HepG2 (cell line): ENCODE measurements at regions not wholly inside any gene's neighbourhood (a gene's known extent, or its start where the extent isn't known, plus 50 kb on each side); places are given as distances from the start of the nearest gene placed in this dataset.

Experiments used
- ATAC-seq: fragments of 200-7000 bp; cut with Tn5 transposase; 3 replicates; pipeline ENCODE4 v1.9.1; 2020; ENCODE audit warnings: mild to moderate bottlenecking, moderate library complexity
- BruUV-seq: library from RNA; stranded (reverse); fragments of 400-500 nt; replicated peaks from 2 replicates; lab custom pipeline; 2021; lab: Mats Ljungman, UMichigan
- CTCF ChIA-PET: fragments of 300-600 bp; formaldehyde crosslinking; extraction: SDS; loops from one replicate; lab custom pipeline; 2021; ENCODE audit warnings: low total read pairs, inconsistent platforms, low intra/inter-chr PET ratio; lab: Yijun Ruan, JAX
- POLR2A ChIA-PET: fragments of 350-600 bp; sonication (Branson Sonifier 250); formaldehyde crosslinking; loops from one replicate; lab custom pipeline; 2020; ENCODE audit warnings: antibody characterized with exemption, inconsistent platforms; lab: Yijun Ruan, JAX
- DNase-seq: peaks from one replicate; pipeline ENCODE4 v3.0.0-alpha.2; 2015; ENCODE audit warnings: low spot score
- FAIRE-seq: peaks from 3 replicates; lab custom pipeline; 2011; peaks lifted over from hg19 to GRCh38; lab: Jason Lieb, UNC
- H2AFZ ChIP-seq: one replicate; pipeline ENCODE4 v1.6.1; 2011; ENCODE audit warnings: low read length, inconsistent platforms
- H3K27ac ChIP-seq: fragments of 300-600 bp; 3 replicates; pipeline ENCODE4 v1.8.0; 2011; ENCODE audit warnings: mixed run types, mild to moderate bottlenecking, mixed read lengths, low read length, inconsistent platforms; ENCODE audit not compliant: insufficient read depth; ENCODE audit errors: extremely low read length
- H3K27me3 ChIP-seq, 2 experiments: fragments of 200-600 bp in 1 of 2; 2 replicates in 1 of 2; 3 replicates in 1 of 2; pipeline versions ENCODE4 v1.6.0 to v1.8.0; 2011; ENCODE audit warnings: low read length in 2 of 2, mild to moderate bottlenecking in 2 of 2, moderate library complexity in 2 of 2, inconsistent platforms in 1 of 2; ENCODE audit not compliant: insufficient read depth in 2 of 2, control insufficient read depth in 1 of 2
- H3K36me3 ChIP-seq, 2 experiments: fragments of 200-600 bp in 1 of 2; replicated peaks in 1 of 2; 2 replicates in 1 of 2; 3 replicates in 1 of 2; pipeline versions ENCODE4 v1.5.1 to v1.8.0; 2011; ENCODE audit warnings: low read length in 2 of 2, inconsistent platforms in 1 of 2; ENCODE audit not compliant: insufficient read depth in 2 of 2, control insufficient read depth in 1 of 2
- H3K4me1 ChIP-seq: 2 replicates; pipeline ENCODE4 v1.5.1; 2012; ENCODE audit warnings: low read length, inconsistent platforms; ENCODE audit not compliant: insufficient read depth
- H3K4me2 ChIP-seq: 2 replicates; pipeline ENCODE4 v1.6.0; 2011; ENCODE audit warnings: low read depth, low read length, inconsistent platforms
- H3K4me3 ChIP-seq, 3 experiments: fragments of 200-600 bp in 1 of 3; sonication (generic), shearing (Covaris generic) in 1 of 3; replicated peaks in 1 of 3; 2 replicates each; pipeline ENCODE4 v1.5.1; 2011 to 2016; ENCODE audit warnings: low read length in 3 of 3, inconsistent platforms in 2 of 3, low read depth in 2 of 3, mild to moderate bottlenecking in 2 of 3, control low read depth in 1 of 3, mixed read lengths in 1 of 3; ENCODE audit not compliant: insufficient read depth in 1 of 3
- H3K79me2 ChIP-seq: one replicate; pipeline ENCODE4 v1.6.1; 2011; ENCODE audit warnings: low read length, inconsistent platforms; ENCODE audit not compliant: insufficient read depth
- H3K9ac ChIP-seq: 2 replicates; pipeline ENCODE4 v1.6.0; 2011; ENCODE audit warnings: mild to moderate bottlenecking, low read depth, low read length, inconsistent platforms; ENCODE audit not compliant: insufficient read depth
- H3K9me3 ChIP-seq: 2 replicates; pipeline ENCODE4 v1.5.1; 2012; ENCODE audit warnings: mild to moderate bottlenecking, low read length
- H4K20me1 ChIP-seq: 2 replicates; pipeline ENCODE4 v1.6.0; 2011; ENCODE audit warnings: inconsistent platforms, mild to moderate bottlenecking, low read length, moderate library complexity; ENCODE audit not compliant: insufficient read depth
- KDM2A ChIP-seq: sonication (generic); formaldehyde crosslinking; IDR thresholded peaks from 2 replicates; pipeline ENCODE4 v1.4.0; 2020; ENCODE audit warnings: low read depth, missing genetic modification reagents, borderline replicate concordance
- NONO ChIP-seq, 2 experiments: fragments of 450-650 bp in 1 of 2; sonication (generic) in 1 of 2; formaldehyde crosslinking in 1 of 2; IDR thresholded peaks in 1 of 2; conservative IDR thresholded peaks in 1 of 2; 2 replicates each; pipeline versions ENCODE4 v1.6.1 to v1.8.0; 2017 to 2022; ENCODE audit warnings: mild to moderate bottlenecking in 1 of 2, missing genetic modification reagents in 1 of 2, moderate library complexity in 1 of 2
- TCF7L2 ChIP-seq: IDR thresholded peaks from 2 replicates; pipeline ENCODE4 v1.6.1; 2011; ENCODE audit warnings: mild to moderate bottlenecking, low read depth, low read length, moderate library complexity
- ZBTB43 ChIP-seq: sonication (generic); formaldehyde crosslinking; conservative IDR thresholded peaks from 2 replicates; pipeline ENCODE4 v1.4.0; 2020; ENCODE audit warnings: missing genetic modification reagents
- ZNF331 ChIP-seq: sonication (generic); formaldehyde crosslinking; IDR thresholded peaks from 2 replicates; pipeline ENCODE4 v1.4.0; 2020; ENCODE audit warnings: missing genetic modification reagents
- ZNF501 ChIP-seq: sonication (generic); formaldehyde crosslinking; IDR thresholded peaks from 2 replicates; pipeline ENCODE4 v1.5.1; 2020; ENCODE audit warnings: mild to moderate bottlenecking, moderate library complexity, missing genetic modification reagents
- WGBS: methylation state at CpG from one replicate; pipeline ENCODE4 v1.1.6; 2017; ENCODE audit warnings: low lambda C conversion rate; 5-methylcytosine and 5-hydroxymethylcytosine counted together
- in situ Hi-C: cut with HindIII; loops from 2 replicates; pipeline ENCODE4 v1.10.0; 2017; ENCODE audit warnings: low pct_unique_long_range_greater_than_20kb; ENCODE audit not compliant: extremely low pct_ligation_motif_present
- intact Hi-C: fragments of 100-400 bp; cut with micrococcal nuclease; formaldehyde crosslinking; loops from one replicate; pipeline ENCODE4 v1.10.0; 2022; ENCODE audit not compliant: unreplicated experiment
- TF ChIP-seq, protein P1 (sequence below): sonication (generic); formaldehyde crosslinking; IDR thresholded peaks from 2 replicates; pipeline ENCODE4 v1.4.0; 2020; ENCODE audit warnings: missing genetic modification reagents

DNA sequence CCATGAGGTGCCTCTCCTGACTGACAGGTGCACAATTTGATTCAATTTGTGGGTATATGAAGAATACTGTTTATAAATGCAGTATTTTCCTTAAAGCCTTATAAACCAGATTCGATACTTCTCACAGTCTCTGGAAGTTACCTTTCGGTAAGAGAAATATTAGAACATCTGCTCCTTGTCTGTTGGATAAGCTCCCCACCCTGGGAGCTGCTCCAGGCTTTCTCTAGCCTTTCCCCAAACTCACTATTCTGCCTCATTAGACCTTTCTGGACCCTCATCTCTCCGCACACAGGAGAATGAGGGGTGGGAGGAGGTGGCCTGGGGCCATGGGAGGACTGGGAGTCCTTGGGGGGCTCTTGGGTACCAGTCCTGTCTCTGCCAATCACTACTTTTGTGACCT, 59.8 kb upstream of the TBC1D21 start:
- Histone ChIP-seq H3K4me3 (no peak overlapping the region), H3K4me1 (peaks cover 22% of the 10 kb centered on the region), H3K79me2 (no peaks in the 10 kb centered on the region), H3K9me3 (no peaks in the 10 kb centered on the region), H4K20me1 (no peaks in the 10 kb centered on the region), H3K4me2 (no peak overlapping the region), H3K27me3 (peaks cover 1 to 19% of the 10 kb centered on the region in 2 experiments; a peak in 3 of 5 replicates), H3K36me3 (no peaks in the 10 kb centered on the region), H3K9ac (no peak overlapping the region), H3K27ac (no peak overlapping the region), H2AFZ (no peak overlapping the region)
- no peak for DNase-seq
- ChIA-PET POLR2A (no interaction called here), CTCF (no interaction called here)
- no peak for TF ChIP-seq NONO (IDR thresholded peaks at IDR 0.05)
- no peak for TF ChIP-seq NONO (CRISPR knock-in tag; conservative IDR thresholded peaks at IDR 0.05)
- no peak for TF ChIP-seq ZBTB43 (CRISPR knock-in tag)
- no peak for ATAC-seq
- in situ Hi-C loops (no loop called here), intact Hi-C loops (no loop called here)
- no TSS peak for BruUV-seq
- FAIRE-seq: no peak
- 27% methylated on average over 3 of the region's 3 CpGs for WGBS

- H3K4me2 ChIP-seq: no peak overlapping the region
- H3K9ac ChIP-seq: no peak overlapping the region
- no peak for FAIRE-seq
- no peaks in the 10 kb centered on the region for H3K36me3 ChIP-seq
- ChIA-PET POLR2A (no interaction called here), CTCF (no interaction called here)
- H4K20me1 ChIP-seq: no peaks in the 10 kb centered on the region
- no peaks in the 10 kb centered on the region for H3K79me2 ChIP-seq
- H3K27me3 ChIP-seq: peaks cover 1 to 24% of the 10 kb centered on the region in 2 experiments; a peak in 3 of 5 replicates
- intact Hi-C loops (no loop called here), in situ Hi-C loops (no loop called here)
- WGBS: 17% methylated on average over 3 of the region's 8 CpGs
- no TSS peak for BruUV-seq
- H2AFZ ChIP-seq: no peak overlapping the region
- DNase-seq: no peak
- TF ChIP-seq ZNF501 (no peak), ZNF331 (CRISPR knock-in tag) (no peak), TCF7L2 (no peak), KDM2A (CRISPR knock-in tag) (no peak)
- TF ChIP-seq, protein P1, sequence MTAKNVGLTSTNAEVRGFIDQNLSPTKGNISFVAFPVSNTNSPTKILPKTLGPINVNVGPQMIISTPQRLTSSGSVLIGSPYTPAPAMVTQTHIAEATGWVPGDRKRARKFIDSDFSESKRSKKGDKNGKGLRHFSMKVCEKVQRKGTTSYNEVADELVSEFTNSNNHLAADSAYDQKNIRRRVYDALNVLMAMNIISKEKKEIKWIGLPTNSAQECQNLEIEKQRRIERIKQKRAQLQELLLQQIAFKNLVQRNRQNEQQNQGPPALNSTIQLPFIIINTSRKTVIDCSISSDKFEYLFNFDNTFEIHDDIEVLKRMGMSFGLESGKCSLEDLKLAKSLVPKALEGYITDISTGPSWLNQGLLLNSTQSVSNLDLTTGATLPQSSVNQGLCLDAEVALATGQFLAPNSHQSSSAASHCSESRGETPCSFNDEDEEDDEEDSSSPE (CRISPR knock-in tag): no peak
- H3K4me1 ChIP-seq: no peaks in the 10 kb centered on the region
- no peak for ATAC-seq
- no peaks in the 10 kb centered on the region for H3K9me3 ChIP-seq
- no peak overlapping the region for H3K27ac ChIP-seq
- no peak overlapping the region for H3K4me3 ChIP-seq
These were observed 54.9 kb upstream of the TBC1D21 start for GRCh38 chr15:73818308-73818985.
